Liver (tissue), 8 donors: ENCODE measurements at regions not wholly inside any gene's neighbourhood (a gene's known extent, or its start where the extent isn't known, plus 50 kb on each side); places are given as distances from the start of the nearest gene placed in this dataset.

Experiments
- DNase-seq: peaks from one replicate; pipeline ENCODE4 v3.0.0-alpha.2; 2017; ENCODE audit warnings: low spot score
- H3K27ac ChIP-seq, 2 donors: one replicate each; pipeline ENCODE4 v1.7.0; 2013; ENCODE audit warnings: inconsistent platforms in 2 of 2, low read length in 2 of 2, control low read depth in 1 of 2, low read depth in 1 of 2, mild to moderate bottlenecking in 1 of 2
- H3K27me3 ChIP-seq, 4 donors: one replicate each; pipeline versions ENCODE4 v1.6.1 to v1.7.0; 2013; ENCODE audit warnings: low read length in 3 of 4, inconsistent platforms in 1 of 4, mild to moderate bottlenecking in 1 of 4, moderate library complexity in 1 of 4; ENCODE audit not compliant: control insufficient read depth in 4 of 4, insufficient read depth in 4 of 4
- H3K36me3 ChIP-seq, 4 donors: one replicate each; pipeline versions ENCODE4 v1.6.1 to v1.7.0; 2013; ENCODE audit warnings: low read length in 3 of 4, mild to moderate bottlenecking in 3 of 4, low read depth in 1 of 4, moderate library complexity in 1 of 4; ENCODE audit not compliant: control insufficient read depth in 4 of 4, insufficient read depth in 3 of 4
- H3K4me1 ChIP-seq, 4 donors: one replicate each; pipeline versions ENCODE4 v1.6.1 to v1.7.0; 2013; ENCODE audit warnings: low read length in 3 of 4, mild to moderate bottlenecking in 3 of 4, moderate library complexity in 1 of 4; ENCODE audit not compliant: control insufficient read depth in 4 of 4, insufficient read depth in 4 of 4
- H3K4me3 ChIP-seq, 3 donors: one replicate each; pipeline versions ENCODE4 v1.6.1 to v1.7.0; 2013; ENCODE audit warnings: low read length in 3 of 3, control low read depth in 1 of 3, low read depth in 1 of 3, mild to moderate bottlenecking in 1 of 3
- H3K9ac ChIP-seq, 2 donors: one replicate each; pipeline ENCODE4 v1.7.0; 2013; ENCODE audit warnings: low read length in 2 of 2, mild to moderate bottlenecking in 2 of 2, moderate library complexity in 2 of 2, control low read depth in 1 of 2, low read depth in 1 of 2
- H3K9me3 ChIP-seq, 4 donors: one replicate each; pipeline versions ENCODE4 v1.6.1 to v1.7.0; 2013; ENCODE audit warnings: low read length in 3 of 4; ENCODE audit not compliant: control insufficient read depth in 4 of 4
- EGR1 ChIP-seq, 2 donors: IDR thresholded peaks; 2 replicates each; pipeline ENCODE4 v1.6.1; 2016 to 2018; ENCODE audit warnings: antibody characterized with exemption in 2 of 2, low read depth in 2 of 2
- FOXA1 ChIP-seq: IDR thresholded peaks from 2 replicates; pipeline ENCODE4 v1.6.1; 2016; ENCODE audit warnings: antibody characterized with exemption
- GABPA ChIP-seq, 2 donors: IDR thresholded peaks in 1 of 2; conservative IDR thresholded peaks in 1 of 2; 2 replicates each; pipeline ENCODE4 v1.6.1; 2016; ENCODE audit warnings: antibody characterized with exemption in 2 of 2, mild to moderate bottlenecking in 1 of 2, moderate library complexity in 1 of 2
- HNF4A ChIP-seq, 2 donors: conservative IDR thresholded peaks; 2 replicates each; pipeline ENCODE4 v1.6.1; 2016; ENCODE audit warnings: antibody characterized with exemption in 2 of 2, mild to moderate bottlenecking in 2 of 2
- HNF4G ChIP-seq: IDR thresholded peaks from 2 replicates; pipeline ENCODE4 v1.6.1; 2016; ENCODE audit warnings: antibody characterized with exemption
- JUND ChIP-seq, 2 donors: IDR thresholded peaks; 2 replicates each; pipeline ENCODE4 v1.6.1; 2016; ENCODE audit warnings: antibody characterized with exemption in 2 of 2
- NR2F2 ChIP-seq: IDR thresholded peaks from 2 replicates; pipeline ENCODE4 v1.6.1; 2016; ENCODE audit warnings: antibody characterized with exemption
- RAD21 ChIP-seq, 2 donors: IDR thresholded peaks; 2 replicates each; pipeline ENCODE4 v1.6.1; 2016; ENCODE audit warnings: antibody characterized with exemption in 2 of 2, mild to moderate bottlenecking in 2 of 2
- REST ChIP-seq: IDR thresholded peaks from 2 replicates; pipeline ENCODE4 v1.6.1; 2016; ENCODE audit warnings: antibody characterized with exemption, mild to moderate bottlenecking
- RXRA ChIP-seq, 2 donors: IDR thresholded peaks; 2 replicates each; pipeline ENCODE4 v1.6.1; 2017 to 2018; ENCODE audit warnings: antibody characterized with exemption in 2 of 2, mild to moderate bottlenecking in 1 of 2
- SP1 ChIP-seq: IDR thresholded peaks from 2 replicates; pipeline ENCODE4 v1.6.1; 2018; ENCODE audit warnings: antibody characterized with exemption, mild to moderate bottlenecking
- TAF1 ChIP-seq: conservative IDR thresholded peaks from 2 replicates; pipeline ENCODE4 v1.6.1; 2016; ENCODE audit warnings: antibody characterized with exemption, mild to moderate bottlenecking
- YY1 ChIP-seq: IDR thresholded peaks from 2 replicates; pipeline ENCODE4 v1.6.1; 2016; ENCODE audit warnings: antibody characterized with exemption, mild to moderate bottlenecking
- ZBTB33 ChIP-seq: IDR thresholded peaks from 2 replicates; pipeline ENCODE4 v1.6.1; 2016; ENCODE audit warnings: antibody characterized with exemption
- WGBS: extraction: QIAGEN DNeasy Blood & Tissue Kit; methylation state at CpG from one replicate; pipeline ENCODE4 v1.1.7; 2013; 5-methylcytosine and 5-hydroxymethylcytosine counted together
- TF ChIP-seq, protein P1 (sequence below): IDR thresholded peaks from 2 replicates; pipeline ENCODE4 v1.6.1; 2016; ENCODE audit warnings: antibody characterized with exemption
- TF ChIP-seq, protein P2 (sequence below): IDR thresholded peaks from 2 replicates; pipeline ENCODE4 v1.6.1; 2016; ENCODE audit warnings: antibody characterized with exemption
- TF ChIP-seq, protein P3 (sequence below): fragments of 150-350 bp; IDR thresholded peaks from 2 replicates; pipeline ENCODE4 v1.5.1; 2017; ENCODE audit warnings: improper control_type of control experiment, low read depth, low read length; ENCODE audit not compliant: missing input control
- donor health status: healthy.
- donor health status: healthy.
- donor health status: healthy.
- donor health status: healthy.
- donor health status: healthy.

DNA sequence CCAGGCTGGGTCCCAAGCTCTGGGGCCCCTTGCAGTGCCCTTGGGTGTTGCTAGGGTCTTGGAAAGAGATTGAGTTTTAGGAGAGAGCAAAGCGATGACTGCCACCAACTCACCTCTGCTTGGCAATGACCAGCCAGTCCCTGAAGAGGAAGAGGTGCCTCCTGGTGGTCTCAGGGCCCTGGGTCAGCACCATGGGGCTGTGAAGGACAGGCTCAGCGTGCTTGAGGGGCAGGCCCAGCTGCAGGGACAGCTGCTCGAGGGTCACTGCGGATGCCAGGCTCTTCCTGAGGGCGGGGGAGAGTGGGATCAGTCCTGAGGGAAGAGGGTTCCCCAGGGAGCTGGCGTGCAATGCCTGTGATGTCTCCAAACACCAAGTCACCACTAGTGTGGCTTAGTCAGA is 50.8 kb upstream of the TAGAP start:
- WGBS = 76% methylated on average over 6 of the region's 6 CpGs
- Histone ChIP-seq H3K9ac (no peak overlapping the region), H3K4me3 (no peak overlapping the region), H3K36me3 (no peaks in the 10 kb centered on the region), H3K27me3 (no peaks in the 10 kb centered on the region), H3K4me1 (no peaks in the 10 kb centered on the region), H3K9me3 (no peaks in the 10 kb centered on the region), H3K27ac (no peak overlapping the region)
- DNase-seq = no peak
- TF ChIP-seq RXRA (IDR thresholded peaks at IDR 0.05) = no peak
- TF ChIP-seq YY1 = no peak
- TF ChIP-seq NR2F2 = no peak
- TF ChIP-seq, protein P1, sequence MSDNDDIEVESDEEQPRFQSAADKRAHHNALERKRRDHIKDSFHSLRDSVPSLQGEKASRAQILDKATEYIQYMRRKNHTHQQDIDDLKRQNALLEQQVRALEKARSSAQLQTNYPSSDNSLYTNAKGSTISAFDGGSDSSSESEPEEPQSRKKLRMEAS = no peak
- no peak for TF ChIP-seq JUND (IDR thresholded peaks at IDR 0.05)
- no peak for TF ChIP-seq GABPA (IDR thresholded peaks at IDR 0.05 in 1 of 2, conservative IDR thresholded peaks at IDR 0.05 in 1 of 2)
- no peak for TF ChIP-seq REST
- TF ChIP-seq TAF1 = no peak
- TF ChIP-seq FOXA1 = no peak
- no peak for TF ChIP-seq ZBTB33
- no peak for TF ChIP-seq SP1
- TF ChIP-seq, protein P2, sequence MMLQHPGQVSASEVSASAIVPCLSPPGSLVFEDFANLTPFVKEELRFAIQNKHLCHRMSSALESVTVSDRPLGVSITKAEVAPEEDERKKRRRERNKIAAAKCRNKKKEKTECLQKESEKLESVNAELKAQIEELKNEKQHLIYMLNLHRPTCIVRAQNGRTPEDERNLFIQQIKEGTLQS = no peak
- no peak for TF ChIP-seq EGR1 (IDR thresholded peaks at IDR 0.05; ENCODE audit: low read depth in 2 of 2)
- TF ChIP-seq, protein P3, sequence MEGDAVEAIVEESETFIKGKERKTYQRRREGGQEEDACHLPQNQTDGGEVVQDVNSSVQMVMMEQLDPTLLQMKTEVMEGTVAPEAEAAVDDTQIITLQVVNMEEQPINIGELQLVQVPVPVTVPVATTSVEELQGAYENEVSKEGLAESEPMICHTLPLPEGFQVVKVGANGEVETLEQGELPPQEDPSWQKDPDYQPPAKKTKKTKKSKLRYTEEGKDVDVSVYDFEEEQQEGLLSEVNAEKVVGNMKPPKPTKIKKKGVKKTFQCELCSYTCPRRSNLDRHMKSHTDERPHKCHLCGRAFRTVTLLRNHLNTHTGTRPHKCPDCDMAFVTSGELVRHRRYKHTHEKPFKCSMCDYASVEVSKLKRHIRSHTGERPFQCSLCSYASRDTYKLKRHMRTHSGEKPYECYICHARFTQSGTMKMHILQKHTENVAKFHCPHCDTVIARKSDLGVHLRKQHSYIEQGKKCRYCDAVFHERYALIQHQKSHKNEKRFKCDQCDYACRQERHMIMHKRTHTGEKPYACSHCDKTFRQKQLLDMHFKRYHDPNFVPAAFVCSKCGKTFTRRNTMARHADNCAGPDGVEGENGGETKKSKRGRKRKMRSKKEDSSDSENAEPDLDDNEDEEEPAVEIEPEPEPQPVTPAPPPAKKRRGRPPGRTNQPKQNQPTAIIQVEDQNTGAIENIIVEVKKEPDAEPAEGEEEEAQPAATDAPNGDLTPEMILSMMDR = no peak
- TF ChIP-seq HNF4G = no peak
- TF ChIP-seq RAD21 (IDR thresholded peaks at IDR 0.05) = no peak
- TF ChIP-seq HNF4A (conservative IDR thresholded peaks at IDR 0.05) = no peak
